CD4-positive, alpha-beta T cell (primary cell): ENCODE measurements at regions not wholly inside any gene's neighbourhood (a gene's known extent, or its start where the extent isn't known, plus 50 kb on each side); places are given as distances from the start of the nearest gene placed in this dataset.

Experiments used
- ATAC-seq: fragments of 200-7000 bp; cut with Tn5 transposase; one replicate; pipeline ENCODE4 v1.10.0; 2022; ENCODE audit warnings: mild to moderate bottlenecking; ENCODE audit not compliant: poor library complexity
- CTCF ChIA-PET: fragments of 350-600 bp; sonication (Branson Sonifier 250); formaldehyde crosslinking; loops from one replicate; lab custom pipeline; 2021; ENCODE audit warnings: antibody characterized with exemption, inconsistent platforms; lab: Charles Lee
- POLR2A ChIA-PET: fragments of 350-600 bp; sonication (Branson Sonifier 250); formaldehyde crosslinking; loops from one replicate; lab custom pipeline; 2021; ENCODE audit warnings: antibody characterized with exemption, inconsistent platforms; lab: Charles Lee
- DNase-seq, 14 experiments: peaks; one replicate each; pipeline ENCODE4 v3.0.0-alpha.2; 2013 to 2020; ENCODE audit warnings: mixed read lengths in 2 of 14
- H3K27ac ChIP-seq, 2 donors: one replicate each; pipeline versions ENCODE4 v1.5.1 to v1.7.0; 2013; ENCODE audit warnings: low read length in 2 of 2, low read depth in 1 of 2, mild to moderate bottlenecking in 1 of 2
- H3K27me3 ChIP-seq, 2 experiments: 1 replicate in 1 of 2; 2 replicates in 1 of 2; pipeline versions ENCODE4 v1.6.1 to v1.7.0; 2013; ENCODE audit warnings: low read length in 2 of 2, control low read depth in 1 of 2, mild to moderate bottlenecking in 1 of 2, moderate library complexity in 1 of 2; ENCODE audit not compliant: insufficient read depth in 2 of 2, control insufficient read depth in 1 of 2
- H3K36me3 ChIP-seq: one replicate; pipeline ENCODE4 v1.6.1; 2013; ENCODE audit warnings: low read length, control low read depth; ENCODE audit not compliant: insufficient read depth
- H3K4me1 ChIP-seq: one replicate; pipeline ENCODE4 v1.6.1; 2013; ENCODE audit warnings: low read length, control low read depth; ENCODE audit not compliant: insufficient read depth
- H3K4me3 ChIP-seq: one replicate; pipeline ENCODE4 v1.5.1; 2013; ENCODE audit warnings: mild to moderate bottlenecking, low read length, moderate library complexity
- H3K9me3 ChIP-seq, 2 experiments: 1 replicate in 1 of 2; 2 replicates in 1 of 2; pipeline versions ENCODE4 v1.6.1 to v1.7.0; 2013; ENCODE audit warnings: low read length in 2 of 2, mild to moderate bottlenecking in 2 of 2, control low read depth in 1 of 2, moderate library complexity in 1 of 2; ENCODE audit not compliant: control insufficient read depth in 1 of 2, insufficient read depth in 1 of 2
- H3K27ac Mint-ChIP-seq: one replicate; pipeline ENCODE4 v1.8.0; 2020; ENCODE audit warnings: mixed read lengths
- H3K27me3 Mint-ChIP-seq: one replicate; pipeline ENCODE4 v1.8.0; 2021; ENCODE audit warnings: mixed read lengths
- H3K36me3 Mint-ChIP-seq: one replicate; pipeline ENCODE4 v1.8.0; 2021; ENCODE audit warnings: low read depth, mixed read lengths
- H3K4me1 Mint-ChIP-seq: one replicate; pipeline ENCODE4 v1.8.0; 2021; ENCODE audit warnings: low read depth, mixed read lengths
- H3K4me3 Mint-ChIP-seq: one replicate; pipeline ENCODE4 v1.8.0; 2020; ENCODE audit warnings: mild to moderate bottlenecking, mixed read lengths
- H3K9me3 Mint-ChIP-seq: one replicate; pipeline ENCODE4 v1.8.0; 2020; ENCODE audit warnings: mixed read lengths
- intact Hi-C, 2 experiments: fragments of 100-400 bp; cut with DNase I in 1 of 2; cut with micrococcal nuclease in 1 of 2; formaldehyde crosslinking; loops; one replicate each; pipeline versions ENCODE4 v1.15.1 to v1.9.0; 2023 to 2025; cut with DNase I, micrococcal nuclease
- TF ChIP-seq, protein P1 (sequence below): fragments of 200-600 bp; IDR thresholded peaks from one replicate; pipeline ENCODE4 v1.8.0; 2022; ENCODE audit warnings: antibody characterized with exemption, mild to moderate bottlenecking

GRCh38 chr16:60586493-60586892, 1449.7 kb downstream of the CDH8 start:
- no peaks in the 10 kb centered on the region for H3K36me3 Mint-ChIP-seq
- Histone ChIP-seq H3K9me3 (peaks cover 0 to 5% of the 10 kb centered on the region in 2 experiments), H3K4me3 (no peak overlapping the region), H3K27ac (no peak overlapping the region), H3K27me3 (no peaks in the 10 kb centered on the region), H3K36me3 (no peaks in the 10 kb centered on the region), H3K4me1 (no peaks in the 10 kb centered on the region)
- no peak overlapping the region for H3K27ac Mint-ChIP-seq
- TF ChIP-seq, protein P1, sequence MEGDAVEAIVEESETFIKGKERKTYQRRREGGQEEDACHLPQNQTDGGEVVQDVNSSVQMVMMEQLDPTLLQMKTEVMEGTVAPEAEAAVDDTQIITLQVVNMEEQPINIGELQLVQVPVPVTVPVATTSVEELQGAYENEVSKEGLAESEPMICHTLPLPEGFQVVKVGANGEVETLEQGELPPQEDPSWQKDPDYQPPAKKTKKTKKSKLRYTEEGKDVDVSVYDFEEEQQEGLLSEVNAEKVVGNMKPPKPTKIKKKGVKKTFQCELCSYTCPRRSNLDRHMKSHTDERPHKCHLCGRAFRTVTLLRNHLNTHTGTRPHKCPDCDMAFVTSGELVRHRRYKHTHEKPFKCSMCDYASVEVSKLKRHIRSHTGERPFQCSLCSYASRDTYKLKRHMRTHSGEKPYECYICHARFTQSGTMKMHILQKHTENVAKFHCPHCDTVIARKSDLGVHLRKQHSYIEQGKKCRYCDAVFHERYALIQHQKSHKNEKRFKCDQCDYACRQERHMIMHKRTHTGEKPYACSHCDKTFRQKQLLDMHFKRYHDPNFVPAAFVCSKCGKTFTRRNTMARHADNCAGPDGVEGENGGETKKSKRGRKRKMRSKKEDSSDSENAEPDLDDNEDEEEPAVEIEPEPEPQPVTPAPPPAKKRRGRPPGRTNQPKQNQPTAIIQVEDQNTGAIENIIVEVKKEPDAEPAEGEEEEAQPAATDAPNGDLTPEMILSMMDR = no peak
- intact Hi-C loops = no loop called here
- no peaks in the 10 kb centered on the region for H3K4me1 Mint-ChIP-seq
- ChIA-PET CTCF (no interaction called here), POLR2A (no interaction called here)
- DNase-seq (no peak), ATAC-seq (no peak)
- H3K27me3 Mint-ChIP-seq = no peaks in the 10 kb centered on the region
- H3K4me3 Mint-ChIP-seq = no peak overlapping the region
- peaks cover 21% of the 10 kb centered on the region for H3K9me3 Mint-ChIP-seq

- H3K4me1 Mint-ChIP-seq = no peaks in the 10 kb centered on the region
- H3K4me3 ChIP-seq = no peak overlapping the region
- ChIA-PET CTCF (no interaction called here), POLR2A (no interaction called here)
- no peak overlapping the region for H3K4me3 Mint-ChIP-seq
- H3K9me3 Mint-ChIP-seq = peaks cover 25% of the 10 kb centered on the region
- TF ChIP-seq, protein P1 = no peak
- no peaks in the 10 kb centered on the region for H3K36me3 ChIP-seq
- intact Hi-C loops = no loop called here
- no peaks in the 10 kb centered on the region for H3K4me1 ChIP-seq
- no peak overlapping the region for H3K27ac Mint-ChIP-seq
- no peak for DNase-seq
- no peaks in the 10 kb centered on the region for H3K27me3 Mint-ChIP-seq
- ATAC-seq = no peak
- H3K9me3 ChIP-seq = no peaks in the 10 kb centered on the region
- no peaks in the 10 kb centered on the region for H3K27me3 ChIP-seq
- no peak overlapping the region for H3K27ac ChIP-seq
- no peaks in the 10 kb centered on the region for H3K36me3 Mint-ChIP-seq
Measured at GRCh38 chr16:60582528-60582927, 1453.7 kb downstream of the CDH8 start.

GRCh38 chr16:60566901-60567300, 1469.3 kb downstream of the CDH8 start:
- Histone ChIP-seq H3K4me1 (no peaks in the 10 kb centered on the region), H3K27me3 (no peaks in the 10 kb centered on the region), H3K27ac (no peak overlapping the region), H3K4me3 (no peak overlapping the region), H3K9me3 (peaks cover 9 to 14% of the 10 kb centered on the region in 2 experiments), H3K36me3 (no peaks in the 10 kb centered on the region)
- intact Hi-C loops = no loop called here
- Mint-ChIP-seq H3K27me3 (no peaks in the 10 kb centered on the region), H3K4me1 (no peaks in the 10 kb centered on the region), H3K36me3 (no peaks in the 10 kb centered on the region), H3K27ac (no peak overlapping the region), H3K9me3 (peaks cover 12% of the 10 kb centered on the region), H3K4me3 (no peak overlapping the region)
- no peak for ATAC-seq
- ChIA-PET CTCF (no interaction called here), POLR2A (no interaction called here)
- TF ChIP-seq, protein P1 = no peak
- DNase-seq = no peak
